ENCODE measurements at regions not wholly inside any gene's neighbourhood (a gene's known extent, or its start where the extent isn't known, plus 50 kb on each side); places are given as distances from the start of the nearest gene placed in this dataset.

DNA sequence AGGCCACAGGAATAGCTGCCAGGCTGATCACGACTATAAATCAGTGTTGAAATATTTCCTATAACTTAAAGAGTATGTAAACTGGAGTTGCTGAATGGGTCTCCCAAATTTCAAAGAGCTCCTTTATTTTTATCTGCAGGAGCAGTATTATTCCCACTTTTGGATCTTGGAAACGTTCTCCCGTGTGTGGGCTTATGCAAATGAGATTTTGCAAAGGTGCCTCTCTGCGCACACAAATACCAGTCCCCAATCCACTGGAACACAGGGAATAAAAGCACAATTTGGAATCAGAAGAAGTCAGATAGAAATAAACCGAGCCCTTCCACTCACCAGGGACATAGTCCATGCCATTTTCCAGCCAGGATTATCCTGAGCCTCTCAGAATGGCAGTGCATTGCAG lies 350.2 kb upstream of the CELF2 start:
- no peak for TF ChIP-seq TCF12 (IDR thresholded peaks at IDR 0.05; ENCODE audit: low read depth)
- no peak for TF ChIP-seq TAF1 (IDR thresholded peaks at IDR 0.05; ENCODE audit: low read depth)
- no peak for TF ChIP-seq EP300 (IDR thresholded peaks at IDR 0.05; ENCODE audit: borderline replicate concordance)
- TF ChIP-seq YY1 (IDR thresholded peaks at IDR 0.05; ENCODE audit: low read depth): no peak
- no peak for TF ChIP-seq NFIC (IDR thresholded peaks at IDR 0.05)
- TF ChIP-seq, protein P1, sequence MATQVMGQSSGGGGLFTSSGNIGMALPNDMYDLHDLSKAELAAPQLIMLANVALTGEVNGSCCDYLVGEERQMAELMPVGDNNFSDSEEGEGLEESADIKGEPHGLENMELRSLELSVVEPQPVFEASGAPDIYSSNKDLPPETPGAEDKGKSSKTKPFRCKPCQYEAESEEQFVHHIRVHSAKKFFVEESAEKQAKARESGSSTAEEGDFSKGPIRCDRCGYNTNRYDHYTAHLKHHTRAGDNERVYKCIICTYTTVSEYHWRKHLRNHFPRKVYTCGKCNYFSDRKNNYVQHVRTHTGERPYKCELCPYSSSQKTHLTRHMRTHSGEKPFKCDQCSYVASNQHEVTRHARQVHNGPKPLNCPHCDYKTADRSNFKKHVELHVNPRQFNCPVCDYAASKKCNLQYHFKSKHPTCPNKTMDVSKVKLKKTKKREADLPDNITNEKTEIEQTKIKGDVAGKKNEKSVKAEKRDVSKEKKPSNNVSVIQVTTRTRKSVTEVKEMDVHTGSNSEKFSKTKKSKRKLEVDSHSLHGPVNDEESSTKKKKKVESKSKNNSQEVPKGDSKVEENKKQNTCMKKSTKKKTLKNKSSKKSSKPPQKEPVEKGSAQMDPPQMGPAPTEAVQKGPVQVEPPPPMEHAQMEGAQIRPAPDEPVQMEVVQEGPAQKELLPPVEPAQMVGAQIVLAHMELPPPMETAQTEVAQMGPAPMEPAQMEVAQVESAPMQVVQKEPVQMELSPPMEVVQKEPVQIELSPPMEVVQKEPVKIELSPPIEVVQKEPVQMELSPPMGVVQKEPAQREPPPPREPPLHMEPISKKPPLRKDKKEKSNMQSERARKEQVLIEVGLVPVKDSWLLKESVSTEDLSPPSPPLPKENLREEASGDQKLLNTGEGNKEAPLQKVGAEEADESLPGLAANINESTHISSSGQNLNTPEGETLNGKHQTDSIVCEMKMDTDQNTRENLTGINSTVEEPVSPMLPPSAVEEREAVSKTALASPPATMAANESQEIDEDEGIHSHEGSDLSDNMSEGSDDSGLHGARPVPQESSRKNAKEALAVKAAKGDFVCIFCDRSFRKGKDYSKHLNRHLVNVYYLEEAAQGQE (IDR thresholded peaks at IDR 0.05; ENCODE audit: low read depth): no peak
- TF ChIP-seq RAD21 (IDR thresholded peaks at IDR 0.05; ENCODE audit: low read depth): no peak
- TF ChIP-seq TEAD4 (IDR thresholded peaks at IDR 0.05): no peak
- TF ChIP-seq CREB1 (IDR thresholded peaks at IDR 0.05; ENCODE audit: low read depth): no peak
